Thoracic aorta (tissue), 2 donors: ENCODE measurements at regions not wholly inside any gene's neighbourhood (a gene's known extent, or its start where the extent isn't known, plus 50 kb on each side); places are given as distances from the start of the nearest gene placed in this dataset.
"Not testable (repeated sequence)": the region's sequence is repeated elsewhere in the genome, so short reads cannot be mapped to it uniquely, and the experiment has no call there.

Experiments used
- ATAC-seq: fragments of 150-250 bp; one replicate; pipeline ENCODE4 v1.8.0; 2017; ENCODE audit warnings: low read depth; ENCODE audit not compliant: insufficient number of reproducible peaks, low FRiP score
- DNase-seq: peaks from one replicate; pipeline ENCODE4 v3.0.0-alpha.2; 2020; ENCODE audit warnings: low spot score
- H3K27ac ChIP-seq, 2 donors: fragments of 200-600 bp; sonication (generic); 1 replicate in 1 of 2; 2 replicates in 1 of 2; pipeline ENCODE4 v1.5.1; 2016; ENCODE audit warnings: mild to moderate bottlenecking in 2 of 2, moderate library complexity in 2 of 2
- H3K27me3 ChIP-seq: fragments of 200-600 bp; sonication (generic); replicated peaks from 2 replicates; pipeline ENCODE4 v1.6.0; 2016; ENCODE audit warnings: mild to moderate bottlenecking; ENCODE audit not compliant: insufficient read depth
- H3K36me3 ChIP-seq: fragments of 200-600 bp; sonication (generic); one replicate; pipeline ENCODE4 v1.5.1; 2016
- H3K4me1 ChIP-seq, 2 donors: fragments of 200-600 bp; sonication (generic); 1 replicate in 1 of 2; 2 replicates in 1 of 2; pipeline versions ENCODE4 v1.5.1 to v1.6.0; 2016; ENCODE audit warnings: low read depth in 2 of 2, mild to moderate bottlenecking in 1 of 2; ENCODE audit not compliant: control insufficient read depth in 1 of 2
- H3K4me3 ChIP-seq: fragments of 200-600 bp; sonication (generic); 2 replicates; pipeline ENCODE4 v1.5.1; 2016; ENCODE audit warnings: mild to moderate bottlenecking
- H3K9me3 ChIP-seq: fragments of 200-600 bp; sonication (generic); 2 replicates; pipeline ENCODE4 v1.5.1; 2016
- TF ChIP-seq, protein P1 (sequence below): fragments of 200-600 bp; sonication (generic); IDR thresholded peaks from one replicate; pipeline ENCODE4 v1.5.1; 2019; ENCODE audit warnings: antibody characterized with exemption

DNA sequence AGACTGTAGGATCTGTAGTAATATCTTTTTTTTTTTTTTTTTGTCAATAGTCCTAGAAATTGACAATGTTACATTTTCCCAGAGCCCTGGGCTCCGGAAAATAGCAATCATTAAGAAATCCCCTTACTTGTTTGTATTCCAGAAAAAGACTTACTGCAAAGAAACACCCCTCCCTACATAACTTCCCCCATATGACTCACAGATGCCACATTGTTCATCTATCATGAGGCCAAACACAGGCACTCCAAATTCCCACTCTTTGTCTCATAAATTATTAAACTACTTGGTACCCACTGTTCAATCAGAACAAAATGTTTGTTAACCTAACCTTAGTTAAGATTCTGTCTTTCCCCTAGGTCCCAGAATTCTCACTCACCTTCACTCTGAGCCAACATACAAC, 53.5 kb downstream of the TEX51 start:
- Histone ChIP-seq H3K36me3 (no peaks in the 10 kb centered on the region), H3K27ac (no peak overlapping the region), H3K4me1 (no peaks in the 10 kb centered on the region), H3K9me3 (no peaks in the 10 kb centered on the region), H3K4me3 (no peak overlapping the region), H3K27me3 (no peaks in the 10 kb centered on the region)
- DNase-seq (no peak), ATAC-seq (no peak)
- TF ChIP-seq, protein P1, sequence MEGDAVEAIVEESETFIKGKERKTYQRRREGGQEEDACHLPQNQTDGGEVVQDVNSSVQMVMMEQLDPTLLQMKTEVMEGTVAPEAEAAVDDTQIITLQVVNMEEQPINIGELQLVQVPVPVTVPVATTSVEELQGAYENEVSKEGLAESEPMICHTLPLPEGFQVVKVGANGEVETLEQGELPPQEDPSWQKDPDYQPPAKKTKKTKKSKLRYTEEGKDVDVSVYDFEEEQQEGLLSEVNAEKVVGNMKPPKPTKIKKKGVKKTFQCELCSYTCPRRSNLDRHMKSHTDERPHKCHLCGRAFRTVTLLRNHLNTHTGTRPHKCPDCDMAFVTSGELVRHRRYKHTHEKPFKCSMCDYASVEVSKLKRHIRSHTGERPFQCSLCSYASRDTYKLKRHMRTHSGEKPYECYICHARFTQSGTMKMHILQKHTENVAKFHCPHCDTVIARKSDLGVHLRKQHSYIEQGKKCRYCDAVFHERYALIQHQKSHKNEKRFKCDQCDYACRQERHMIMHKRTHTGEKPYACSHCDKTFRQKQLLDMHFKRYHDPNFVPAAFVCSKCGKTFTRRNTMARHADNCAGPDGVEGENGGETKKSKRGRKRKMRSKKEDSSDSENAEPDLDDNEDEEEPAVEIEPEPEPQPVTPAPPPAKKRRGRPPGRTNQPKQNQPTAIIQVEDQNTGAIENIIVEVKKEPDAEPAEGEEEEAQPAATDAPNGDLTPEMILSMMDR = no peak

DNA sequence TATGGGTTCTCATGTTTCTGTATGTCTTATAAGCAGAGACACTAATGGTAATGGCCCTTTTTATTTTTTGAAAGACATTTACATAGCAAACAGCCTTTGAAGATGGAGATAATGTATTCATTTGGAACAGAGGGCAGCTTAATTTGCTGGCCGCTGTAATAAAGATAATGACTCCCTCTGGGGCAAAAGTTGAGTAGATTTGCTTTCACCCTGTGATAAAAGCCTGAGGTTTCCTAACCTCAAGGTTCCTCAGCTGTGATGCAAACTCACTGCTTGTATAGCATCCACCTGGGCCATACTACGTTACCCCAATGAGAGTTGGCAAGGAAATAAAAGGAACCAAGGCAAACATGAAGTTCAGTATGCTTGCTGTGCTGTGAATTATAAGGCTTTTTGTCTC, 54.8 kb downstream of the TEX51 start:
- no peaks in the 10 kb centered on the region for H3K36me3 ChIP-seq
- no peak for ATAC-seq
- no peaks in the 10 kb centered on the region for H3K9me3 ChIP-seq
- no peaks in the 10 kb centered on the region for H3K4me1 ChIP-seq
- H3K27ac ChIP-seq = no peak overlapping the region
- no peaks in the 10 kb centered on the region for H3K27me3 ChIP-seq
- TF ChIP-seq, protein P1 = no peak
- no peak overlapping the region for H3K4me3 ChIP-seq
- no peak for DNase-seq

DNA sequence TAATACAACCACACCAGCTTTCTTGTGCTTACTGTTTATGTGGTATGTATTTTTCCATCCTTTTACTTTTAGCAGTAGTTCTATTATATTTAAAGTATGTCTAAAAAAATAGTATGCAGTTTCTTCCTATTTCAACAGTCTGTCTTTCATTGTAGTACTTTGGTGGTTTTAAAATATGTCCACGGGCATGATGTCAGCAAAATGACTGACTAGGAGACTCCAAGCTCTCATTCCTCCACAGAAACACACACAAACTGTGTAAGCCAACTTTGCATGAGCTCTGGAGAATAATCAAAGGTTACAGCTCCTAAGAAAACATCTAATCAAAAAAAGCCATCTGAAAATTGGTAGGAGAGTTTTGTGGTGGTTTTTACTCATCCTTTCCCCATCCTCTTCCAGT, 56.1 kb downstream of the TEX51 start:
- Histone ChIP-seq H3K9me3 (no peaks in the 10 kb centered on the region), H3K4me3 (no peak overlapping the region), H3K27me3 (no peaks in the 10 kb centered on the region), H3K36me3 (no peaks in the 10 kb centered on the region), H3K4me1 (no peaks in the 10 kb centered on the region), H3K27ac (no peak overlapping the region)
- ATAC-seq (no peak), DNase-seq (no peak)
- TF ChIP-seq, protein P1 = no peak

DNA sequence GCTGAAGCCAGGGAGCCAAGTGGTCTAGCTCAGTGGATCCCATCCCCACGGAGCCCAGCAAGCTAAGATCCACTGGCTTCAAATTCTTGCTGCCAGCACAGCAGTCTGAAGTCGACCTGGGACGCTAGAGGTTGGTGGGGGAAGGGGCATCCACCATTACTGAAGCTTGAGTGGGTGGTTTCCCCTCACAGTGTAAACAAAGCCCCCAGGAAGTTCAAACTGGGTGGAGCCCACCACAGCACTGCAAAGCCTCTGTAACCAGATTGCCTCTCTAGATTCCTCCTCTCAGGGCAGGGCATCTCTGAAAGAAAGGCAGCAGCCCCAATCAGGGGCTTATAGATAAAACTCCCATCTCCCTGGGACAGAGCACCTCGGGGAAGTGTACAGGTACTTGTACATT, 58.1 kb downstream of the TEX51 start:
- not testable (repeated sequence) for H3K27ac ChIP-seq, H3K9me3 ChIP-seq, ATAC-seq, H3K27me3 ChIP-seq, H3K4me1 ChIP-seq, H3K4me3 ChIP-seq, DNase-seq, H3K36me3 ChIP-seq

DNA sequence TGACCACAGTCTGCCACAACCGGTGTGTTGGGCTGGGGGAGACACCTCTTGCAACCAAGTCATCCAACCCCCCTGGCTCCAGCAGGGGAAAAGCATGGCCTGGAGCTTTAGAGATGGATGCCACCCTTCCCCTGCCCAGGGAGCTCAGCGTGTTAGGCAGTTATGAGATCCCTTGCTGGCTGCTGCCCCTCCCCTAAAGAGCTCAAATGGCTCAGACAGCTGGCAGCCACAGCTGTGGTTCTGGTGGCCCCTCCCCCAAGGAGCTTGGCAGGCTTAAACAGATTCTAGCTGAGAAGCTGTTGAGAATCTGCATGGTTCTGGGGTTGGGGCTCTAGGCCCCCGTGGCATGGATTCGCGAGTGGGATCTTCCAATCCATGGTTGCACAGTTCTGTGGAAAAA, 64.7 kb downstream of the TEX51 start:
- Histone ChIP-seq H3K4me1 (no peaks in the 10 kb centered on the region), H3K27me3 (no peaks in the 10 kb centered on the region)
- ATAC-seq = no peak

DNA sequence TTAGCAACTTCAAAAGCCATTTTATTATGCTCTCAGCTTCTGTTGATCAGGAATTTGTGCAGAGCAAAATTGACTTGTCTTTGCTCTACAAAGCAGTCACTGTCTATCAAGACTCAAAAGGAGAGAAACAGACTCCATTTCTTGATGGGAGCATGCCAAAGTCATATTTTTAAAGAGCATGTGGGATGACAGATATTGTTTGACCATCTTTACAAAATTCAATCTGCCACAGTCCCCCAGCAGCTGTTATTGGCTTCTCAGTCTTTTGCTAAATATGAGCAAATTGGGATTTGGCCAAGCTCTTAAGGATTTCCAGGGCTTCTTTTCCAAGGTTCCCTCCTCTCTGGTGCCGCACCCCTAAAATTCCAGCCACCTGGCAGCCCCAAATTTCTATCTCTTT, 67.9 kb downstream of the TEX51 start:
- Histone ChIP-seq H3K36me3 (no peaks in the 10 kb centered on the region), H3K9me3 (no peaks in the 10 kb centered on the region), H3K4me3 (no peak overlapping the region), H3K27me3 (no peaks in the 10 kb centered on the region), H3K4me1 (no peaks in the 10 kb centered on the region), H3K27ac (no peak overlapping the region)
- TF ChIP-seq, protein P1 = no peak
- DNase-seq (no peak), ATAC-seq (no peak)

More for the DNA sequence above, 64.7 kb downstream of the TEX51 start:
- TF ChIP-seq, protein P1 = no peak
- peaks cover 4% of the 10 kb centered on the region for H3K9me3 ChIP-seq
- H3K36me3 ChIP-seq = no peaks in the 10 kb centered on the region
- no peak overlapping the region for H3K27ac ChIP-seq
- H3K4me3 ChIP-seq = no peak overlapping the region
- no peak for DNase-seq
